B cell (primary cell): ENCODE measurements at regions not wholly inside any gene's neighbourhood (a gene's known extent, or its start where the extent isn't known, plus 50 kb on each side); places are given as distances from the start of the nearest gene placed in this dataset.

ENCODE experiments used
- EZH2 ChIP-seq: IDR thresholded peaks from 2 replicates; pipeline ENCODE4 v1.6.1; 2012; ENCODE audit warnings: borderline replicate concordance, low read depth, mild to moderate bottlenecking, moderate library complexity, low read length; ENCODE audit not compliant: insufficient read depth, poor library complexity, severe bottlenecking
- TF ChIP-seq, protein P1 (sequence below): fragments of 200-600 bp; IDR thresholded peaks from one replicate; pipeline ENCODE4 v1.8.0; 2022; ENCODE audit warnings: antibody characterized with exemption, mild to moderate bottlenecking

DNA sequence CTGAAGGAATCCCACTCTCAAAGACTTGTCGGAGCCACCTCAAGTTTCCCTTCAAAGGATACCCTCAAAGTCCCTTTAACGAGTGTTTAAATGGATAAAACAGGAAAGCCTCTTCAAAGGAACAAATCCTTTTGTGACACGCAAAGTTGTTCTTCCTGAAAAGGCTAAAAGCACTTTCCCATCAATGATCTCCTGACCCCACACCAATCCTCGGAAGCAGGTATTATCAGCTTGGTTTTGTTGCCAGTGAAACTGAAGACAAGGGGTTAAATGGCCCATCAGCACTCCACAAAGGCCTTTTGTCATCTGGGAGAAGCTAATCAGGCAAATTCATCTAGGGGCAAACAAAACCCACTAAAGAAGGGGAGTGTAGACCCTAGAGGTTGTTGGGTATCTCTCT lies 418.0 kb upstream of the ID2 start:
- TF ChIP-seq, protein P1, sequence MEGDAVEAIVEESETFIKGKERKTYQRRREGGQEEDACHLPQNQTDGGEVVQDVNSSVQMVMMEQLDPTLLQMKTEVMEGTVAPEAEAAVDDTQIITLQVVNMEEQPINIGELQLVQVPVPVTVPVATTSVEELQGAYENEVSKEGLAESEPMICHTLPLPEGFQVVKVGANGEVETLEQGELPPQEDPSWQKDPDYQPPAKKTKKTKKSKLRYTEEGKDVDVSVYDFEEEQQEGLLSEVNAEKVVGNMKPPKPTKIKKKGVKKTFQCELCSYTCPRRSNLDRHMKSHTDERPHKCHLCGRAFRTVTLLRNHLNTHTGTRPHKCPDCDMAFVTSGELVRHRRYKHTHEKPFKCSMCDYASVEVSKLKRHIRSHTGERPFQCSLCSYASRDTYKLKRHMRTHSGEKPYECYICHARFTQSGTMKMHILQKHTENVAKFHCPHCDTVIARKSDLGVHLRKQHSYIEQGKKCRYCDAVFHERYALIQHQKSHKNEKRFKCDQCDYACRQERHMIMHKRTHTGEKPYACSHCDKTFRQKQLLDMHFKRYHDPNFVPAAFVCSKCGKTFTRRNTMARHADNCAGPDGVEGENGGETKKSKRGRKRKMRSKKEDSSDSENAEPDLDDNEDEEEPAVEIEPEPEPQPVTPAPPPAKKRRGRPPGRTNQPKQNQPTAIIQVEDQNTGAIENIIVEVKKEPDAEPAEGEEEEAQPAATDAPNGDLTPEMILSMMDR = no peak
- TF ChIP-seq EZH2 = no peak
